ENCODE measurements at regions not wholly inside any gene's neighbourhood (a gene's known extent, or its start where the extent isn't known, plus 50 kb on each side); places are given as distances from the start of the nearest gene placed in this dataset.
A peak's percentile ranks its signal among the peaks of the same experiment; 100 is the strongest.
"Not testable (repeated sequence)": the region's sequence is repeated elsewhere in the genome, so short reads cannot be mapped to it uniquely, and the experiment has no call there.

- TF ChIP-seq CTCF (IDR thresholded peaks at IDR 0.05) (no peak), POLR2A (IDR thresholded peaks at IDR 0.05) (no peak), EP300 (IDR thresholded peaks at IDR 0.05) (no peak)
- intact Hi-C loops (cut with DNase I) = no loop called here
- H3K27me3 ChIP-seq = no peaks in the 10 kb centered on the region
- H3K4me1 ChIP-seq (ENCODE audit: insufficient read depth) = no peaks in the 10 kb centered on the region
- H3K9me3 ChIP-seq = no peaks in the 10 kb centered on the region
- no peaks in the 10 kb centered on the region for H3K36me3 ChIP-seq
- DNase-seq = peak in 2 of 5 donors; percentile 14 to 29
- 38 to 48% (median 44%) methylated on average over 3 of the region's 3 CpGs for WGBS, 3 donors
- no peak overlapping the region for H3K4me3 ChIP-seq
- no peak overlapping the region for H3K27ac ChIP-seq
These were observed 133.6 kb upstream of the VAMP7 start for GRCh38 chrX:155747520-155747919.

- intact Hi-C loops (cut with DNase I) = no loop called here
- no peaks in the 10 kb centered on the region for H3K36me3 ChIP-seq
- H3K27ac ChIP-seq = no peak overlapping the region
- no peaks in the 10 kb centered on the region for H3K4me1 ChIP-seq (ENCODE audit: insufficient read depth)
- no peaks in the 10 kb centered on the region for H3K9me3 ChIP-seq
- H3K4me3 ChIP-seq = no peak overlapping the region
- TF ChIP-seq POLR2A (IDR thresholded peaks at IDR 0.05) (no peak), CTCF (IDR thresholded peaks at IDR 0.05) (no peak), EP300 (IDR thresholded peaks at IDR 0.05) (no peak)
- no peaks in the 10 kb centered on the region for H3K27me3 ChIP-seq
- WGBS, 3 donors = 9 to 23% (median 18%) methylated on average over 2 of the region's 2 CpGs
- DNase-seq = peak in 4 of 5 donors; percentile 20 to 49 (median 36)
These were observed 133.0 kb upstream of the TMLHE start for GRCh38 chrX:155745792-155746191.

GRCh38 chrX:155744534-155744933 lies 131.8 kb upstream of the TMLHE start:
- H3K9me3 ChIP-seq = no peaks in the 10 kb centered on the region
- no peak for DNase-seq
- no peak overlapping the region for H3K27ac ChIP-seq
- no peaks in the 10 kb centered on the region for H3K4me1 ChIP-seq (ENCODE audit: insufficient read depth)
- no peaks in the 10 kb centered on the region for H3K36me3 ChIP-seq
- TF ChIP-seq CTCF (IDR thresholded peaks at IDR 0.05) = no peak
- no peak for TF ChIP-seq POLR2A (IDR thresholded peaks at IDR 0.05)
- TF ChIP-seq EP300 (IDR thresholded peaks at IDR 0.05) = no peak
- intact Hi-C loops (cut with DNase I) = no loop called here
- no peaks in the 10 kb centered on the region for H3K27me3 ChIP-seq
- no peak overlapping the region for H3K4me3 ChIP-seq
- WGBS, 3 donors = 29 to 49% (median 30%) methylated on average over 2 of the region's 2 CpGs

GRCh38 chrX:155728335-155728734 lies 115.6 kb upstream of the TMLHE start:
- H3K4me1 ChIP-seq (ENCODE audit: insufficient read depth); H3K36me3 ChIP-seq; H3K27ac ChIP-seq; DNase-seq; H3K9me3 ChIP-seq; intact Hi-C loops (cut with DNase I); H3K27me3 ChIP-seq; H3K4me3 ChIP-seq: not testable (repeated sequence)
- WGBS, 3 donors = 63 to 75% (median 73%) methylated on average over 5 of the region's 5 CpGs

GRCh38 chrX:155718972-155719586 lies 106.3 kb upstream of the TMLHE start:
- Histone ChIP-seq H3K4me1 (ENCODE audit: insufficient read depth) (no peaks in the 10 kb centered on the region), H3K9me3 (no peaks in the 10 kb centered on the region), H3K36me3 (no peaks in the 10 kb centered on the region), H3K27me3 (no peaks in the 10 kb centered on the region), H3K27ac (no peak overlapping the region), H3K4me3 (no peak overlapping the region)
- 41 to 48% (median 41%) methylated on average over 4 of the region's 4 CpGs for WGBS, 3 donors
- intact Hi-C loops (cut with DNase I) = no loop called here
- no peak for TF ChIP-seq POLR2A (IDR thresholded peaks at IDR 0.05)
- no peak for TF ChIP-seq CTCF (IDR thresholded peaks at IDR 0.05)
- no peak for TF ChIP-seq EP300 (IDR thresholded peaks at IDR 0.05)
- DNase-seq = no peak

Measured in ovary (tissue), 7 donors.